ENCODE measurements at regions not wholly inside any gene's neighbourhood (a gene's known extent, or its start where the extent isn't known, plus 50 kb on each side); places are given as distances from the start of the nearest gene placed in this dataset.
A peak's percentile ranks its signal among the peaks of the same experiment; 100 is the strongest.
"Not testable (repeated sequence)": the region's sequence is repeated elsewhere in the genome, so short reads cannot be mapped to it uniquely, and the experiment has no call there.

DNA sequence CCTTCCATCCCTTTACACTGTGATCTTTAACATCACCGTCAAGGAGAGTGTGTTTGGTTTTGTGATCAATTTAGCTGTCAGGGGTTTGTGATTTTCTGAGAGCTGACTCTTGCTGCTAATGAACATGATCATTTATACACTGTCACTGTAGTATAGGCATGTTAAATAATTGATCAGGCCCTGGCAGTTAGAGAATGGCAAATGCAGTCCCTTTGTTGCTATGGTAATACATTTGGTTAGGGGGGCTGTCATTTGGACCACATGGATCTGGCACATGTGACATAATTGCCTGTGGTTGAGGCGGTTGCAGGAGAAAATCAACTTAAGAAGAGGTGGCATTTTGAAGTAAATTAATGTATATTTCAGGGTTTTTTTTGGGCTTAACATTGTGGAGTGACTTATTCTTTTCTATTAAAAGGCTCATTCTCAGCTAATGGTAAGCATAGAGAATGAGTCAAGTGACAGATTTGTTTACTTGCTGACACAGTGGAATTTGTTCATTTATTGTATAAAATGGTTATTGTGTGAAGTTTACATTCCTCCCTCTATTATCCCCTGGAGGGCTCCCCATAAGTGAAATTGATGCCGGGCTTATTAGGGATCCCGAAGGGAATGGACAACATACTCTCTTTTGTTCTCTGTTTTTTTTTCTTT, 114.0 kb downstream of the FHIP1A start:
- no peak for DNase-seq

DNA sequence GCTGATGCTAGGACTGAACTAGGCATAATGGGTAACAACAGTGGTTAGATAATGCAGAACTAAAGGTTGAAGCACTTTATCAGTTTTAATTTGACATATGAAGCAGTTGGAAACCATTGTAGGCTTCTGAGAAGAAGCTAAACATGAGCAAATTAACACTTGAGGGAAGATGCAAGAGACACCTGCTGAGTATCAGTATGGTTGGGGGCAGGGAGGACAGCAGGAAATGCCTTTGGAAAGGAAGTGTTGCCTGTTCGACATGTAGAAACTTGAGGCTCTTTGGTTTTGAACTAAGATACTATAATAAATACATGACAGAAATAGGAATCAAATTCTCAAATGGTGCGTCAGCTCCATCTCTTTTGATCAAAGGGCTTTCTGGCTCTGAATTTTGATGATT, 115.6 kb downstream of the FHIP1A start:
- no peak for DNase-seq

DNA sequence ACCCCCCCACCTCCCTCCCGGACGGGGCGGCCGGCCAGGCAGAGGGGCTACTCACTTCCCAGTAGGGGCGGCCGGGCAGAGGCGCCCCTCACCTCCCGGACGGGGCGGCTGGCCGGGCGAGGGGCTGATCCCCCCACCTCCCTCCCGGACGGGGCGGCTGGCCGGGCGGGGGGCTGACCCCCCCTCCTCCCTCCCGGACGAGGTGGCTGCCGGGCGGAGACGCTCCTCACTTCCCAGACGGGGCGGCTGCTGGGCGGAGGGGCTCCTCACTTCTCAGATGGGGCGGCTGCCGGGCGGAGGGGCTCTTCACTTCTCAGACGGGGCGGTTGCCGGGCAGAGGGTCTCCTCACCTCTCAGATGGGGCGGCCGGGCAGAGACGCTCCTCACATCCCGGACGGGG, 117.5 kb downstream of the FHIP1A start:
- DNase-seq, result not testable (repeated sequence)

DNA sequence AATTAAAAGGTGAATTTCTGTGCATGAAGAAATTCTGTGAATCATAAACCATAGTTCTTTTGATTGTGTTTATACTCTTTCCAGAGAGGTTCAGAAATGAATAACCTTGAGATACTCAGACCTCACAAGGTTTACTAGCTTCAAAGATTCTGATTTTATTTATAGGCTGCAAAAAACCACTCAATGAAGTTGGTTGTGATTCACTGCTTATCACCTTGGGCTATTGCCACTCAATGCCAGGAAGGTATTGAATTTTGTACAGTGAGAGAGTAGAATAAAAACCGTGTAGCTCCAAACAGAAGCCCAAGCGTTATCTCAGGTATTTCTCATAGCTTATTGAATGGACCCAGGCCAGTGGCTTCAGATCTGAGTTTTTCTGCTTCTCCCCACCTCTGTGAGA, 118.7 kb downstream of the FHIP1A start:
- no peak for DNase-seq

DNA sequence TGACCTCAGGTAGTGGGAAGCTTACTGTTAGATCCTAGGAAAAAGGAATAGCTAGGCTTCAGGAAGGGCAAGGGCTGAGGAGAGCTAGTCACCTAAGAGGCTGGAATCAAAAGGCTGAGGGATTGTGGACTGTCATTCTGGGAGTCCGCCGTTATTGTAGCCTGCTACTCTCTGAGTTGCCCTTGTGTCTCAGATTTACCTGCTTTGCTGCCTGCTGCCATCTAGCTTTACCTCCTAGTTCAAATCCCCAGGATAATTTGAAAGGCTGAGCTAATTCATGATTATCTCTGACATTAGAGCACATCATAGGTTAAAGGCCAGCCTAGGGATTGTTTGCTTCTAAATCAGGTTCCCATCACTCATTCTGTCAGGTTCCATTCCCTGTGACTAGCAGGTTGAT, 120.2 kb downstream of the FHIP1A start:
- no peak for DNase-seq

DNA sequence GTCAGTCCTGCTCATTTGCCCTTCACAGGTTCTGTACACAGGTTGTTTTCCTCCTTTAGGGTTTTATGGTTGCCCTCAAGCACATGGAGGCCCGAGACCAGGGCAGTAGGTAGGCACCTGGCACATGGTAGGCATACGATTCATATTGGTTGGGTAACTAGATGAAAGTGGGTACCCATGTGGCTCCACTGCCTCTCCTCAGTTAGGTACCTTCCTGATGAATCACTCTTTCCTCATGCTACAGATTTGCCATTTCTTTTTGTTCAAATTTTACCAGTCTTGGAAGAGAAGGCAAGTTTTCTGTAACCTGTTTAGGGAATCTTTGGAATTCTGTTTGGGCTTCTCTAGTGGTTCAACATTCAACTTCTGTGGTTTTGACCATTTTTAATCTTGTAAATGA, 121.3 kb downstream of the FHIP1A start:
- no peak for DNase-seq

DNA sequence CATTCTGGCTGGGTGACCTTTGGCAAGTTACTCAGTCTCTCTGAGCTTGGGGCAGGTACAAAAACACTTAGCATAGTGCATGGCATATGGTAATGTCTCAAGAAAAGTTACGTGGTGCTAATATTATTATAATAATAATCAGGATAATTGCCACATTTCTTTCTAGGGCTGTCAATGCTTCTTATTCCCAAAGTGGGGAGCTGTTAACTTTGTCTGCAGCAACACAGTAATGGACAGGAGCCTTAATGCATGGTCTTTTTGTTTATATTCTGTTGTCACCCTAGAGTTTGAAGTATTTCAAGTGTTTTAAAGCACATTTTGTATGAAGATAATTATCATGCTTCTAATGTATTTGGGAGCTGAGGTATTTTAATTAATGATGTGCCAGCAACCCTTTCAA, 121.8 kb downstream of the FHIP1A start:
- no peak for DNase-seq

DNA sequence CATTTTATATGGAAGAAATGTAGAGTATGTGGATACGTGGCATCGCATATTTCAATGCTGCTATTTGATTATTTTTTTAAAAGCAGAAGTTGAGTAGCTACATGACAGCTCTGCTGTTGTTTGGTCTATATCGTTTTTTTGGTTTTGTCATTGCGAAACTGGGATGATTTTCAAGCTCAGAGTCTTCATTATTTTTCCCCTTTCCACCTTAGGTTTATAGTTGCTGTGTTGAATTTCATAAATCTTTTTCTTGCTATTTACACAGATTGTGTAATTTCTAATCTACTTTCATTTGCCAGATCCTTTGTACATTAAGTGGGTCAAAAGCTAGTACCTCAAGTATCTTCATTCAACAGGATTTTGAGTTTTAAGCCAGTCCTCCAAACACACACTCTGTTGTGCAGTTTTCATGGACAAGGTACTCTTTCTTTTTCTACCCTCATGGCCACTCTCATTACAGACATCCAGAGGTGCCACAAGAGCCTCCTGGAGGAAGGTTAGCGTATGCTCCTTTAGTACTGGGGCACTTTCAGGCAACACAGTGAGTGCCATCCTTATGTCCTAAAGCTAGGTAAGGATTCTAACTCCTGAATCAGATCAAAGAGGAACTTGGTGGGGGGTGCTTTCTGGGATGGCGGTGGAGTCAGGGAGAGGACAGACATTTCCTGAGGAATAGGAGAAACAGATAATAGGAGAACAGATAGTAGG, 123.2 kb downstream of the FHIP1A start:
- DNase-seq, result peak in 1 of 3 donors; percentile 22

DNA sequence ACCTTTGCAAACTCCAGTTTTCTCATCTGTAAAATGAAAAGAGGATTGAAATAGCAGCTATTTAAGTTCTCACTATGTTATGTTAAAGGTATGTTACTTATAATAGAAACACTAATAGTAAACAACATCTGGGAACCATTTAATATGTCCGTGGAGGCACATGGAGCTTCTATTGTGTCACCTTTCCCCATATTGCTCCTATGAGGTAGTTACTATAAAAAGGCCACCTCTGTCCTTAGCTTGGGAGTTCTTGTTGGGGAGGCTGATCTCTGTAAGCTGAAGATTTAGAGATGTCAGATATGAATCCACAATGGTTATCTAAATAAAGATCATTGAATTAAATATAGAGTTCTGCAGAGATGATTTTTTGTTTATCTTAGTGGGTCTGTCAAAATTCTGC, 125.2 kb downstream of the FHIP1A start:
- no peak for DNase-seq

DNA sequence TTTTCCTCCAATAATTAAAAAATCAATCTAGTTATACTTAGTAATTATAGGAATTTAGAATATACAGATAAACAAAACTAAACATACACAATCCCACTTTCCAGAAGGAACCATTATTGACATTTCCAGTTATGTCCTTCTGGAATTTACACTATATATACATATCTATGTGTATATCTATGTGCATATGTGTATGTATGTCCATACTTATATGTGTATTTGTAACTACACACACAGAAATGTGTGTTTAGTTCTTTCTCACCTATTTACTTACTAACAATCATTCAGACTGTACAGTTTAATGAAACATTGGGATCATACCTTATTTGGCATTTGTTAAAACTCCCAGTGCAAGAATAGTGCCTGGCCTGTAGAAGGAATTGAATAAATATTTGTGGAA, 126.4 kb downstream of the FHIP1A start:
- DNase-seq, result no peak

DNA sequence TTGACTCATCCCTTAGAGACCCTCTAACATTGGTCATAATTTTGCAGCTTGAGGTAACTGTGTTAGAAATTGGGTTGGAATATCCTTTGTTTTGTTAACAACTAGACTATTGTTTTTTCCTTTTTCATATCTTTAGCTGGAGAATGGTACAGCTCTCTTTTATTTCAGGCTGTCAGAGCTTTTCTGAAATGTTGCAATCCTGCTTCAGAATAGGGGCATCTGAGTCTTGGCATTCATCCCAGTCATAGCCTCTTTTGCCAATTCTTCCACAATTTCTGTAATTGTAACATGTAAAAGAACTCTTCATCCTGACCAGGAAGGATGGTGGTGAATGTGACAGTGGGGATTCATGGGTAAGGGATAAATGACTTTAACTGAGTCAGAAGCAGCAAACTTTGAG, 128.7 kb downstream of the FHIP1A start:
- no peak for DNase-seq

DNA sequence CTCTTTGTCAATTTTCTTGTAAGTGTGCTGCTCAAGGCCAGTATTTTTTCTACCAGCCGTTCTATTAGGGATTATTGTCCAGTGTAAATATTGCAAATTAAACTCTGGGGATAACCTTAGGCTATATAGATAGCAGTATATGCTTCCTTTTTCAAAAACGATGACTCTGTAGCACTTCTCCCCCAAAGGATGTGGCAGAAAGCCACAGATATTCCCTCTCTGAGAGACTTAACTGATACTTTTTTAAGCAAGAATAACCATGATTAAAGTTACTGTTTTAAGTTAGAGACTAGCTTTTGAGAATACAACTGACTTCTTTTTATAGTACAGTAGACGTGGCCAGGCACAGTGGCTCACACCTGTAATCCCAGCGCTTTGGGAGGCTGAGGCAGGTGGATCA, 130.0 kb downstream of the FHIP1A start:
- no peak for DNase-seq

DNA sequence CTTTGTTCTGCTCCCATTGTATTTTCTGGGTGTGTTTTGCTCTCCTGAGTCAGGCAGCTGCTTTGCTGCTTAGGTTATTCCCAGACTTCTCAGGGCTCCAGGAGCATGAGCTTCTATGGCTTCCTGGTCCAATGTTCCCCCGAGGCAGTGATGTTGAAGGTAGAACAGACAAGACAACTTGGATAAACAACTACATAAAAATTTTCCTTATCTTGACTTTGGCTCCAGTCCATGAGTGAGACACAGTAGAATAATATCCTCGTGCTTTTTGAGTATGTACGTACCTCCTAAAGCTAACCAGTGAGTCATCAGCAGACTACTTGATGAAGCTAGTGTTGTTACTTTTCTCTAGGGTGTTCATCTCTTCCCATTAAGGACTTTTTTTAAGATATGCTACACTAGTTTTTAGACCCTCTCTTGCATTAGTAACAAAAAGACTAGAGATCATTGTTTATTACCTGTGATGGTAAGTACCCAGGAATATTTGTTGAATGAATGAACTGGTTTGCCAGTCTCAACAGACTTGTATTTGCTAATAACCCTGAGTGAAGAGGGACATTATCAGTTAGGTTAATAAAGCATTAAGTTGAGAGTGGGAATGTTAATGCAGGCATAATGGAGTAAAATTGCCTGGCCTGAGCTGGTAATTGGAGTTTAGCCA, 131.9 kb downstream of the FHIP1A start:
- DNase-seq, result no peak

DNA sequence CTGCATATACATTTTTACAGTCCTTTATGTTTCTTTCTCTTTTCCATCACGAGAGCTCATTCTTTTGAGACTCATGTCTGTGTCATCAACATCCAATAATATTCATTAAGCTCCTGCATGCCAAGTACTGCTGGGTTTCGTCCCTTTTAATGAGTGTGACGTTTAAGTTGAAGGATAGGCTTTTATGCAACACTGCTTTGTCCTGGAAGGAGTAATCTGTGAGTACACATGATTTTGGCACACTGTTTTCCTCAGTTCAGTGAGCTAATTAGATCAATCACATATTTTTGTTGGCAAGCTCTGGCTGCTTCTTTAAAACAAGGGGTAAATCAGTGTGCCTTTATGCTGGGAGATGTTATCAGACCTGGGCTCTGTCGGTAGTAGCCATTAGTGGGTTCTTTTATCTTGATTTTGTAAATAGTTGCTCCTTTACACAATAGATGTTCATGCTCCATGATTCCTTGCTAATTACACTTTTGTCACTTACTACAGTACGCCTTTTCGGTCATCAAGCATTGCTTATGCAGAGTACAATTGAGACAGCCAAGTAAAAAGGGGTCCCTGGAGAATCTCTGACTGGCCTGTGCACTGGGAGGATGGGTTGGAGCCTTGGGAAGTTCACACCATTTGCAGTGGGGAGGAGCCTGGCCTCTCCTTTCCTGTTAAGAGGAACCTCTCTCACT, 132.6 kb downstream of the FHIP1A start:
- DNase-seq, result no peak

DNA sequence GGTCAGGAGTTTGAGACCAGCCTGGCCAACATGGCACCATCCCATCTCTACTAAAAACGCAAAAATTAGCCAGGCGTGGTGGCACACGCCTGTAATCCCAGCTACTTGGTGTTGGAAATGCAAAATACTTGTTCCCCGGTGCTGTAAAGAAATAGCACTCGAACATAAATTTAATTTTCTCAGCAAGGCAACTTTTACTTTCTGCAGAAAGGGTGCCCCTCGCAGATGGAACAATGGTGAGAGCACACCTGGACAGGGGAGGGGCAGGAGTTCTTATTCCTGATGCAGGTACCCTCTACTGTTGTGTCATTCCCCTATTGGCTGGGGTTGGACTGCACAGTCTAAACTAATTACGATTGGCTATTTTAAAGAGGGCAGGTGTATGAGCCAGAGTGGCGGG, 139.7 kb downstream of the FHIP1A start:
- no peak for DNase-seq

DNA sequence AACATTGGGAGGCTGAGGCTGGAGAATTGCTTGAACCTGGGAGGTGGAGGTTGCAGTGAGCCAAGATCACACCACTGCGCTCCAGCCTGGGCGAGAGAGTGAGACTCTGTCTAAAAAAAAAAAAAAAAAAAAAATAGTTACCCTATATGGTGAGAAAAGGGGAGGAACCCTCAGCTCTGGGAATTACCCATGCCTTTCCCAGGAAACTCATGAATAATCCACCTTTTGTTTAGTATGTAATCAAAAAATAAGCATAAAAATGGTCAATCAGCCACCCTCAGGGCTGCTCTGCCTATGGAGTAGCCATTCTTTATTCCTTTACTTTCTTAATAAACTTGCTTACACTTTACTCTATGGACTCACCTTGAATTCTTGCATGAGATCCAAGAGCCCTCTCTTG, 140.4 kb downstream of the FHIP1A start:
- not testable (repeated sequence) for DNase-seq

DNA sequence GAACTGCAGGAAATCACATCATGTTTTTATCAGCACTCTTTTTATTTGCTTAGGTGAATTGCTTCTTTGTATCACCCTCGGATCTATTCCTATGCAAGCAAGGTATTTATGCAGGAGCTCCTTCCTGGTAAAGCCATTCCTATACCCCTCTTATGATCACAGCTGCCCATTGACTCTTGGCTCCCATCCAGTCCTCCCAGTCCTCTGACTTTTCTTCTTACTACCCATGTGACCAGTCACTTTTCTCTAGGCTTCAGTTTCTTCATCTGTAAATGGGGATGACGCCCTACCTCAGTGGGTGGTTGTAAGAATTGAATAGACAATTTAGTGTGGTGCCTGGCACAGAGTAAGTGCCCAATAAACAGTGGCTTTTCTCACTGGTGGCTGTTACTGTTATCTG, 144.9 kb downstream of the FHIP1A start:
- no peak for DNase-seq

DNA sequence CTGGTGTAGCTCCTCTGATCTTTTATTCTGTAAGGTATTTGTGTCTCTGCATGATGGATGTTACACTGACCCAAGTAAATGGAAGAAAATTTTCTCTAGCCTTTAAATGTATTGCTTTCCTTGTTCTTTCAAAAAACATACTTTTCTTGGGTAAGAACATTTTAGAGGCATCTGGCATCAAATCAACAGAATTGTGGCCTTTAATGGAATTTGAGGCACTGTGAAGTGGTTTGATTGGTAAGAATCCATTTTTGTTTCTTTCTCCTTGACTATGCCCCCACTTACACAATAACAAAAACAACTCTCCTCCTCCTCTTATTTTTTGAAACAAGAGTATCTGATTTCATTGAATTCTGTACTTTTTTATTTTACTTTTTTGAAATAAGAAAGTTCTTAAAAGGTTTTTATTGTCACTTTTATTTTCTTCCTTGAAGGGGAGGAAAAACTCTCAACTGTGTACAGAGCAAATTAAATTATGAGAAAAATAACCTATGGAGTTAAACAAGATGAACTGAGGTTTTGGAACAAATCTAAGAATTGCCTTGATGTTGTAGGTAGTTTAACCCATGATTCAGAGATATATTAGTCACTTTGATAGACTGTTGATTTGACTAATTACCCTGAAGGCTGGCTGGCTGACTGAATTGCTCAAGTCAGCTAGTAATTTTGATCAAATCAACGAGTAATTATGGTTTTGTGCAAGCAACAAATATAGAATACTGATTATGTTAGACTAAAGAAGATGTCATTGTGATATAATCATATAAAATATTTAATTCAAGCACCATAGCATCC, 146.4 kb downstream of the FHIP1A start:
- no peak for DNase-seq

DNA sequence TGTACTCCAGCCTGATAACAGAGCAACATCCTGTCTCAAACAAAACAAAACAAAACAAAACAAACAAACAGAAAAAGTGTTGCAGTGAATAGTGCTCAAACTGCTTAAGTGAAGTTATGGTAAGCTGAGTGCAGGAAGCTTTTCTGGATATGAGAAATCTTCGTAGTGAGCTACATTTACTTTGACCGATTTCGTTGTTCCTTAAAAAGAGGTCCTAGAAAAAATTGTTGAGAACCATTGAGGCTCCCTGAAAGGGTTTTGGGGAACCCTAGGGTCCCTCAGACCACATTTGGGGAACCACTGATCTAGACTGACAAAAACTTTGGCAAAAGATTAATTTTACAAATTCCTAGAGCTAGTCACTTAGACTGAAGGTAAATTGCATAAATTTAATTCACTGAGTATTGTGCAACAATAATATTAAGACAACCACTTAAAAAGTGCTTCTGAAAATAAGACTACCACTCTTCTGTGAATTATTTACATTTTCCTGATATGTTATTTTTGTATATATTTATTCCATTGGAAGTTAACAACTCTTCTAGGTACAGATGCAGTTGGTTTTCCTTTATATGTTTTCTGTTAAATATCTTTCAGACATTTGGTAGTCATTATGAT, 149.6 kb downstream of the FHIP1A start:
- no peak for DNase-seq

DNA sequence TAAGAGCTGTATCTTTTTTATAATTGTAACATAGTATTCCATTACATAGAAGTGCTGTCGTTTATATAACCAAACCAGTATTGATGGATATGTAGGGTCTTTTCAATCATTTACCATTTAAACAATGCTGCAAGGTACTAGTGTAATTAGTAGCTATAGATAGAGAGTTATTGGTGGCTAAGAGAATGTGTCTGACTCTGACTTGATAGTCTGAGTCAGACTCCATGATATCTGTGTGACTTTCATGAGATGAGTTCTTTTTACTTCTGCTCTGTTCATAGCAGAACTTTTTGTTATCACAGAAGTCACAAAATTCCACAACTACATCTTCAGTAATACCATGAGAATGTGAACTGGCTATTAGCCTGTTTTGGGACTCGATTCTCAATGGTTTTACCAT, 150.6 kb downstream of the FHIP1A start:
- no peak for DNase-seq

DNA sequence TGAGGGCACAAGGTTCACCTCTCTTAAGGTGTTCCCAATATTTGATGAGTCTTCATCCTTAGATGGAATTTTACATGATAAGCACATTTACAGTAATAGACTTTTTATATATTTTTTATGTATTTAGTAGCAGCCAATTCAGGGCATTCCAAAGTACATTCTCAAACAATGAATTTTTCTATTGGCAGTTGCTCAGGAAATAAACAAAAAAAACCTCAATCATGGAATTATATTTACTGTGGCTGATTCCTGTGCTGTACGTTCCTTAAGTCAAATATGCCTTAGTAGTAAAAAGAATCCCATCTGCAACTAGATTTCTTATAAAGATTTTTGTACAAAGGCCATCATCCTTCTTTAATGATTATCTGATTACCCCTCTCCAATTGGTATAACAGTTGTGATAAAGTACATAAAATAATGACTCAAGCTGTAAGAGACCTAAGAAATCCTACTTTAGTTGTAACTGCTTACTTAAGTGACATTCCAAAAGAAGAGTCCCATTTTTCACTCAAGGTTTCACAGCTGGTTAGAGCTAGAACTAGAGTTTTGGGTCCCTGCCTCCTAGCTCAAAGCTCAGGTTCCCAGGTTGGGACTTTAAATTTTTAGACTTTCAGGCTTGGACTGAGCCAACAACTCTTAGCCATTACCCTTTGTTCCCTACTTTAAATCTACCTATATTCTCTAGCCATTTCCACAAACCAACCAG, 152.7 kb downstream of the FHIP1A start:
- no peak for DNase-seq

DNA sequence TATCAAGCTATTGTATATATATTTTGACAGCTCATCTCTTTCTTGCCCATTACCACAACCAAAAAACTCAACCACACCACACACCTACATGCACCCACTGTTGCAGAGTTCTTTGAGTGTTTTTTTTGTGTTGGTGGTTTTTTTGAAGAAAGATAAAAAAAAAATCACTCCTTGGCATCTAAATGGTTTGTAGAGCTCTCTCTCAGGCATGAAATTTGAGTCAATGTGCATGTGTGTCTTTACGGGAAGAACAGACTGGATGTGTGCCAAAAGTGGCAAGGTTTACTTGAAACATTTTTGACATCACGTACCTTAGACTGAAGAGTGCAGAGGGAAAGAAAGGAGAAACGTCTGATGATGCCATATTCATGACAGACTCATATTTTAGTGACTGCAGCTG, 154.2 kb downstream of the FHIP1A start:
- no peak for DNase-seq

Data from suppressor macrophage treated with lipopolysaccharide for 1 hour (primary cell).